ENCODE measurements at regions not wholly inside any gene's neighbourhood (a gene's known extent, or its start where the extent isn't known, plus 50 kb on each side); places are given as distances from the start of the nearest gene placed in this dataset.

DNA sequence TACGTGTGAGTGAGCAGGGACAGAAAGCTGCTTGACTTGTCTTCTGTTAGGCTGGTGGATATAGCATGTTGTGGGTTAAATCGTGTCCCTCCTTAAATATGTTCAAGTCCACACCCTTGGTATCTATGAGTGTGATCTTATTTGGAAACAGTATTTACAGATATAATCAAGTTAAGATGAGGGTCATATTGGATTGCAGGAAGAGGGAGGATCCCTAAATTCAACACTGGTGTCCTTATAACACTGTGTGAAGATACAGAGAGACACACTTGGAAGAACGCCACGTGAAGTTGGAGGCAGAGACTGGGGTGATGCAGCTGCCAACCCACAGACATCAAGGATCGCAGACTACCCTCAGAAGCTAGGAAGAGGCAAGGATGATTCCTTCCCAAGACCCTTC lies 275.2 kb upstream of the SSTR1 start:
- Histone ChIP-seq H3K4me1 (ENCODE audit: control insufficient read depth, extremely low read depth, insufficient read depth, low read length) (no peaks in the 10 kb centered on the region), H3K36me3 (ENCODE audit: control insufficient read depth in 2 of 2, extremely low read depth in 1 of 2, insufficient read depth in 2 of 2, low read length in 2 of 2) (no peaks in the 10 kb centered on the region), H2AFZ (ENCODE audit: low read depth, low read length) (no peak overlapping the region), H3K27ac (ENCODE audit: insufficient read depth, low read depth, low read length) (no peak overlapping the region), H3K9ac (replicated peaks; ENCODE audit: extremely low read depth, insufficient read depth, low read length) (no peak overlapping the region), H3K4me3 (replicated peaks in 1 of 3; ENCODE audit: insufficient read depth in 1 of 3, low read depth in 1 of 3, low read length in 3 of 3) (no peak overlapping the region), H3K27me3 (ENCODE audit: control insufficient read depth in 2 of 2, insufficient read depth in 2 of 2, low read length in 2 of 2) (peaks cover 0 to 3% of the 10 kb centered on the region in 2 experiments), H3K4me2 (ENCODE audit: insufficient read depth, low read length) (no peak overlapping the region), H3K9me3 (replicated peaks; ENCODE audit: control insufficient read depth, insufficient read depth, low read length) (no peaks in the 10 kb centered on the region), H3K9me1 (replicated peaks; ENCODE audit: control insufficient read depth, extremely low read depth, insufficient read depth, low read length) (no peaks in the 10 kb centered on the region), H3K79me2 (ENCODE audit: control insufficient read depth, insufficient read depth, low read length) (no peaks in the 10 kb centered on the region), H4K20me1 (replicated peaks; ENCODE audit: control insufficient read depth, extremely low read depth, insufficient read depth, low read length) (no peaks in the 10 kb centered on the region)
- TF ChIP-seq, protein P1, sequence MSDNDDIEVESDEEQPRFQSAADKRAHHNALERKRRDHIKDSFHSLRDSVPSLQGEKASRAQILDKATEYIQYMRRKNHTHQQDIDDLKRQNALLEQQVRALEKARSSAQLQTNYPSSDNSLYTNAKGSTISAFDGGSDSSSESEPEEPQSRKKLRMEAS (IDR thresholded peaks at IDR 0.05; ENCODE audit: insufficient read depth, insufficient read length), result no peak
- TF ChIP-seq POLR2A (IDR thresholded peaks at IDR 0.05; ENCODE audit: low read depth, low read length), result no peak
- no peak for TF ChIP-seq JUN (IDR thresholded peaks at IDR 0.05; ENCODE audit: borderline replicate concordance, insufficient read depth, insufficient read length, low read depth)
- no peak for TF ChIP-seq EZH2 (IDR thresholded peaks at IDR 0.05; ENCODE audit: borderline replicate concordance, low read depth, low read length, severe bottlenecking)
- TF ChIP-seq, protein P2, sequence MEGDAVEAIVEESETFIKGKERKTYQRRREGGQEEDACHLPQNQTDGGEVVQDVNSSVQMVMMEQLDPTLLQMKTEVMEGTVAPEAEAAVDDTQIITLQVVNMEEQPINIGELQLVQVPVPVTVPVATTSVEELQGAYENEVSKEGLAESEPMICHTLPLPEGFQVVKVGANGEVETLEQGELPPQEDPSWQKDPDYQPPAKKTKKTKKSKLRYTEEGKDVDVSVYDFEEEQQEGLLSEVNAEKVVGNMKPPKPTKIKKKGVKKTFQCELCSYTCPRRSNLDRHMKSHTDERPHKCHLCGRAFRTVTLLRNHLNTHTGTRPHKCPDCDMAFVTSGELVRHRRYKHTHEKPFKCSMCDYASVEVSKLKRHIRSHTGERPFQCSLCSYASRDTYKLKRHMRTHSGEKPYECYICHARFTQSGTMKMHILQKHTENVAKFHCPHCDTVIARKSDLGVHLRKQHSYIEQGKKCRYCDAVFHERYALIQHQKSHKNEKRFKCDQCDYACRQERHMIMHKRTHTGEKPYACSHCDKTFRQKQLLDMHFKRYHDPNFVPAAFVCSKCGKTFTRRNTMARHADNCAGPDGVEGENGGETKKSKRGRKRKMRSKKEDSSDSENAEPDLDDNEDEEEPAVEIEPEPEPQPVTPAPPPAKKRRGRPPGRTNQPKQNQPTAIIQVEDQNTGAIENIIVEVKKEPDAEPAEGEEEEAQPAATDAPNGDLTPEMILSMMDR (IDR thresholded peaks at IDR 0.05; ENCODE audit: extremely low read depth in 1 of 2, insufficient read depth in 1 of 2, low read depth in 1 of 2, low read length in 2 of 2), result no peak
- no peak for TF ChIP-seq POLR2AphosphoS5 (IDR thresholded peaks at IDR 0.05; ENCODE audit: insufficient read depth, low read depth, low read length)
- no peak for TF ChIP-seq MYC (IDR thresholded peaks at IDR 0.05; ENCODE audit: low read depth, low read length)
- TF ChIP-seq FOS (IDR thresholded peaks at IDR 0.05; ENCODE audit: borderline replicate concordance, insufficient read depth, low read length), result no peak
- TF ChIP-seq GATA2 (IDR thresholded peaks at IDR 0.05; ENCODE audit: insufficient read depth, insufficient read length, low read depth, low read length), result no peak
- no TSS peak for BruUV-seq (replicated peaks)
- ChIA-PET POLR2A (no interaction called here), CTCF (no interaction called here)
- no peak for FAIRE-seq
- intact Hi-C loops (cut with micrococcal nuclease) (no loop called here), dilution Hi-C loops (cut with MboI; ENCODE audit: extremely low pct_ligation_motif_present, low sequenced_read_pairs) (no loop called here)
- DNase-seq (ENCODE audit: low read depth, low spot score), result no peak
